HG02870 (cell line): ENCODE measurements at regions not wholly inside any gene's neighbourhood (a gene's known extent, or its start where the extent isn't known, plus 50 kb on each side); places are given as distances from the start of the nearest gene placed in this dataset.
"Not testable (repeated sequence)": the region's sequence is repeated elsewhere in the genome, so short reads cannot be mapped to it uniquely, and the experiment has no call there.

ENCODE experiments used
- ATAC-seq: cut with Tn5 transposase; IDR thresholded peaks from one replicate; pipeline ENCODE4 v1.9.1; 2021; ENCODE audit warnings: mild to moderate bottlenecking, moderate library complexity; ENCODE audit not compliant: unreplicated experiment

- ATAC-seq: no peak
These were observed 153.6 kb upstream of the MOCS2 start for GRCh38 chr5:53263151-53263550.

- no peak for ATAC-seq
These were observed 155.5 kb upstream of the MOCS2 start for GRCh38 chr5:53265043-53265442.

- not testable (repeated sequence) for ATAC-seq
These were observed 158.7 kb upstream of the MOCS2 start for GRCh38 chr5:53268241-53268640.

- ATAC-seq: no peak
These were observed 166.1 kb upstream of the MOCS2 start for GRCh38 chr5:53275666-53276065.

- no peak for ATAC-seq
These were observed 167.3 kb upstream of the MOCS2 start for GRCh38 chr5:53276825-53277224.

- ATAC-seq: no peak
These were observed 167.9 kb upstream of the MOCS2 start for GRCh38 chr5:53277491-53277890.

- no peak for ATAC-seq
These were observed 178.0 kb upstream of the MOCS2 start for GRCh38 chr5:53287573-53287972.

GRCh38 chr5:53288511-53288910 lies 179.0 kb upstream of the MOCS2 start:
- no peak for ATAC-seq

GRCh38 chr5:53291047-53291446 lies 181.5 kb upstream of the MOCS2 start:
- ATAC-seq: no peak

- ATAC-seq: no peak
These were observed 182.0 kb upstream of the MOCS2 start for GRCh38 chr5:53291528-53291927.

GRCh38 chr5:53298841-53299240 lies 181.6 kb upstream of the FST start:
- no peak for ATAC-seq

GRCh38 chr5:53302529-53302928 lies 177.9 kb upstream of the FST start:
- no peak for ATAC-seq

- ATAC-seq: no peak
These were observed 177.3 kb upstream of the FST start for GRCh38 chr5:53303105-53303504.

GRCh38 chr5:53305316-53305715 lies 175.1 kb upstream of the FST start:
- not testable (repeated sequence) for ATAC-seq

- ATAC-seq: no peak
These were observed 170.8 kb upstream of the FST start for GRCh38 chr5:53309653-53310052.

GRCh38 chr5:53311681-53312080 lies 168.7 kb upstream of the FST start:
- no peak for ATAC-seq

GRCh38 chr5:53313145-53313544 lies 167.3 kb upstream of the FST start:
- ATAC-seq: no peak

- ATAC-seq: no peak
These were observed 162.1 kb upstream of the FST start for GRCh38 chr5:53318303-53318702.

GRCh38 chr5:53319315-53319714 lies 161.1 kb upstream of the FST start:
- ATAC-seq: no peak

GRCh38 chr5:53321073-53321472 lies 159.4 kb upstream of the FST start:
- no peak for ATAC-seq

- ATAC-seq: no peak
These were observed 158.7 kb upstream of the FST start for GRCh38 chr5:53321721-53322120.

GRCh38 chr5:53322257-53322656 lies 158.2 kb upstream of the FST start:
- no peak for ATAC-seq

- no peak for ATAC-seq
These were observed 156.9 kb upstream of the FST start for GRCh38 chr5:53323511-53323910.
